Stimulated activated CD8-positive, alpha-beta memory T cell treated with anti-CD3 and anti-CD28 coated beads, Interleukin-7, amount 100 ng/mL, for 48 hours (primary cell): ENCODE measurements at regions not wholly inside any gene's neighbourhood (a gene's known extent, or its start where the extent isn't known, plus 50 kb on each side); places are given as distances from the start of the nearest gene placed in this dataset.

Experiments
- DNase-seq, 2 donors: peaks; one replicate each; pipeline ENCODE4 v3.0.0-alpha.2; 2020; ENCODE audit warnings: low read depth in 1 of 2; ENCODE audit errors: extremely low read depth in 1 of 2

DNA sequence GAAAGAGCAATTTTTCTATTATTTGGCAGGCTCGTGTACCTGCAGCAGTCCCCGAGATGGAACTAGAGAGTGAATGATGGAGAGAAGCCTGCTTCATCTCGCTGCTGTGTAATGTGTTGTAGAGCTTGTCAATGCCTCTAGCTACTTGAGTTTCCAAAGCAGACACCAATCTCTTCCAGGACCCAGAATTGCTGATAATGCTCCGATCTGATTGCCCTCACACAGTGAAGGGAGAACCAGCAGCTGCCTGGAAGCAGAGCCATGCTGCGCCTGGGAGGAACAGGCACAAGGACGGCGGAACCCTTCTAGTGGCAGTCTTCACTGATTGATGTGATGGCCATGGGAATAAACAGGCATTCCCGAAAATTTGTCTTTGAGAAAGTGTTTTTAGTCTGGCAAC is 288.0 kb downstream of the ICE1 start:
- no peak for DNase-seq

DNA sequence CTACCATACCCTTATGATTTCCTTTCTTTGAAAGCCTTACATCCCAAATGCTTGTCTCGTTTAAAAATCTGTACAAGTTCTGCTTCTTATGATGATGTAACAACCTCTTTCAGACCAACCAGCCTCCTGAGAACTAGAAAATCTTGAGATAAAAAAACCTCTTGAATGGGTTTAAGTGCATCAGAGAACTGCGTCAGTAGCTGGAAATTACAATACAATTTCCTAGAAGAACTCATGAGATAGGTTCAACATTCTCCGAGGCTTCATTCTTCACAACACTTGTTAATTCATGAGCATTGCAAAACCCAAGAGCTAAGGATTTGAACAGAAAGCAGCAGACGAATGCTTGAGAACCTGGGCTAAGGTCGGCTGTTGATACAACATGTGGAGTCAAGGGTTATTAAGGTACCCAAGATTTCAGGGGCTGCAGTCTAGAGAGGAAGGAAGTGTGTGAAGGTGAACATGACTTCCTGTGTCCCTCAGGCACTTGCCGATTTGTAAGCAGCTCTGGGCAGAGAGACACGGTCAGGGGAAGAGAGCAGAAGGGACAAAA is 286.0 kb downstream of the ICE1 start:
- no peak for DNase-seq

- no peak for DNase-seq
Measured at GRCh38 chr5:5705010-5705409, 282.5 kb downstream of the ICE1 start.

DNA sequence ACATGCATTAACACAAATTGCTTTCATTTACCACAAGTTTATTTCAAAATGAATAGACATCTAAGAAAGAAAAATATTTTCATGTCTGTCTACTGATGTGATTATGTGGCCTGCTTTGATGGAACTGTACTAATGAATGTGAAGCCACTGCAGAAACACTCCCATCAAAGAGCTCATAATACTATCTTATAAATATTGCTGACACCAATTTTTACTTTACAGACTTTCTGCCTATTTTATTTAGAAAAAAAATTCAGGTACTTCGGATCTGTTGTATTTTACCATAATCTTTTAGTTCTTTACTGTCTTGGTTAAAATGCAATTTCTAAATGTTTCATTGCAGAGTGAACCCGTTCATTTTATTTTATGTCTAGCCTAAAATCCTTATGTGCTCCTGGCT is 281.9 kb downstream of the ICE1 start:
- no peak for DNase-seq

- no peak for DNase-seq
Measured at GRCh38 chr5:5702934-5703333, 280.5 kb downstream of the ICE1 start.

- no peak for DNase-seq
Measured at GRCh38 chr5:5700549-5700948, 278.1 kb downstream of the ICE1 start.

DNA sequence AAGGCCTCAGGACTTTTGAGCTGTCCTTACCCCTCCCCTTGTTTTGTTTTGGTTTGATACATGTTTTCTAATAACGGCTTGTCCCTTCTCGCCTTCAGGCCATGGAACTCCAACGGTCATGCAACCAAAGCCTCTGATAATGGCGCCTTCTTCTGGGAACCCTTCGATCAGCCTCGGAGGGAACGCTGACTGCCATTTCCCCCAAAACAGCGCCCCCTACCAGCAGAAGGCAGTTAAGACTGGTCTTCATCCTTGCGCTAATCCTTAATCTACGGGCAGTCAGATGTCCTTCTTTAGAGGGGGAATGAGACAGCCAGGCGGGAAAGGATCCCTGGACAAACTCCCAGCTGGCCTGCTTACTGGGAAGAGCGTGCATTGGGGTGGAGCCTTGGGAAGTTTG is 276.6 kb downstream of the ICE1 start:
- DNase-seq: no peak

GRCh38 chr5:5695266-5695665 is 272.8 kb downstream of the ICE1 start:
- DNase-seq: no peak

DNA sequence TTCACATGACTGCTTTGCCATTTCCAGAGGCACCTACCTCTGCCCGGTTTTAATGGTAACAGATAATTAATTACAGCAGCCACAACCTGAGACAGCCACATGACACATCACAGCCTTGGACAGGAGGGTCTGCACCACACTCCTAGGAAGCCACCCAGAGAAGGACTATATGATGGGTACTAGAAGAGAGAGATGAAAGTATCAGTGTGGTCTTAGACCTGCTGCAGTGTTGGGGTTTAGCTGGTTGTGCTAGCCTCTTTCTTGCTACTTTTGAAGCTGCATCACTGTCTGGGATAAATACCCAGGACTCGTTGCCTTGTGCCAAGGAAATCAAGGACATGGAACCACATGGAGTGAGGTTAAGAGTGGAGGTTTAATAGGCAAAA is 266.4 kb downstream of the ICE1 start:
- DNase-seq: no peak

- DNase-seq: no peak
Measured at GRCh38 chr5:5688194-5688924, 265.9 kb downstream of the ICE1 start.

GRCh38 chr5:5687113-5687512 is 264.6 kb downstream of the ICE1 start:
- no peak for DNase-seq

DNA sequence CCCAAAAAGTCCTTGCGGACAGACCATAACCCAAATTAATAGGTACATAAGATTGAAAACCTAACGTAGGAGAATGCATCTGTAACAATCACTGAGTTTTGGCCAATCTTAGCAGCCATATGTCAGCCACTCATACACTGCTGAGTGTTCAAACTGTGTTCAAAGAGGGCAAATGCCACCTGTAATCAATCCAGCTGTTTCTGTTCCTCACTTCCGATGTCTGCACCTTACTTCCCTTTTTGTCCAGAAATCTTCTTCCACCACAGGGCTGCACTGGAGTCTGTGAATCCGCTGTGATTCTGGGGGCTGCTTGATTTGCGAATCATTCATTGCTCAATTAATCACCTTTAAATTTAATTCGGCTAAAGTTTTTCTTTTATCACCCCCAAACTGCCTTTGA is 263.9 kb downstream of the ICE1 start:
- no peak for DNase-seq

DNA sequence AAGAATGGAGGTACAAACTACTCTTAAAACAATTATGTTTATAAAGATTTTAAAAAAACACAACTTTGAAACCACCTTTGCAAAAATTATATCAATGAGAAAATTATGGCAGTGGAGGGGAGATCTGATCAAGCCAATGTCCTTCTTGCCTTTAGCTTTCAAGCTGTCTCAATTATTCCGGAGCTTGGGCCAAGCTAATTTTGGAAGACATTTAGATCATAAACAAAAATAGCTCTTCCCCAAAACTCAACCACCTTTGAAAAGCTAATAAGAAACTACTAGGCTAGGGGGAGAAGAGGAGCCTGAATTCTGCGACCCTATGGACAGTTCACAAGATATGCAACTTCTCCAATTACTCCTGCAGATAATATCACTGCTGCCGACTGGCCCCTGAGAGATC is 263.3 kb downstream of the ICE1 start:
- no peak for DNase-seq

DNA sequence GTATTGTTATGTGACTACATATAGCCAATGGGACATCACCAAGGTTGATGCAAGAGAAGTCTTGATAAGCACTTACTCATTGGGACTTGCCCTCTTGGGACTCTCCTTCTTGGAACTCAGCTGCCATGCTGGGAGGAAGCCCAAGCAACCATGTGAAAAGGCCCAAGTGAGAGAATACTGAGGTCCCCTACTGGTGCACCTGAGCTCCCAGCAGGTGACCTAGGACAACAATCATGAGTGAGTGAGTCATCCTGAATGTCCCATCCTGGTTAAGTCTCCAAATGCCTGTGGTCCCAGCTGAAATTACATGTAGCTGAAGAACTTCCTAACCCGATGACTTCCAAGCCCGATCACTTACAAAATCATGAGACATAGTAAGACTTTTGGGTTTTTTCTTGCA is 260.7 kb downstream of the ICE1 start:
- no peak for DNase-seq

DNA sequence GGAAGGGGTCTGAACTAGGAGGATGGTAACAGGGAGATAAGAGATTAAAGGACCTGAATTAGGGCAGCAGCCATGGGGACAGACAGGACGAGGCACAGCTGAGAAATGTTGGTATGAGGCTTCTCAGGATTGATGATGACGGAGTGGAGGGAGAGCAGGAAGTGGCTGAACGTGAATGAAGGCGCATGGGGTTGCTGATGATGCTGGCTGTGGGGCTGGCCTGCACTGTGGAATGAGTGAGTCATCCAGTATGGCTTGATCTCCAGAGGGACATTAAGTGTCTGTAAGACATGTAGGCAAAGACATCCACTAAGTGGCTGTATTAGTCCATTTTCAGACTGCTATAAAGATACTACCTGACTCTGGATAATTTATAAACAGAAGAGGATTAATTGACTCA is 256.4 kb downstream of the ICE1 start:
- no peak for DNase-seq

DNA sequence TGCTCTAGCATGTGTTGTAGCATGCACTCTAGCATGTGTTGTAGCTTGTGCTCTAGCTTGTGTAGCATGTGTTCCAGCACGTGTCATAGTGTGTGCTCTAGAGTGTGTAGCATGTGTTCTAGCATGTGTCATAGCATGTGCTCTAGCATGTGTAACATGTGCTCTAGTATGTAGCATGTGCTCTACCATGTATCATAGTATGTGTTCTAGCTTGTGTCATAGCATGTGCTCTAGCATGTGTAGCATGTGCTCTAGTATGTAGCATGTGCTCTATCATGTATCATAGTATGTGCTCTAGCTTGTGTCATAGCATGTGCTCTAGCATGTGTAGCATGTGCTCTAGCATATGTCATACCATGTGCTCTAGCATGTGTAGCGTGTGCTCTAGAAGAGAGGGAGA is 255.3 kb downstream of the ICE1 start:
- DNase-seq: no peak

GRCh38 chr5:5676218-5676617 is 253.7 kb downstream of the ICE1 start:
- DNase-seq: no peak

DNA sequence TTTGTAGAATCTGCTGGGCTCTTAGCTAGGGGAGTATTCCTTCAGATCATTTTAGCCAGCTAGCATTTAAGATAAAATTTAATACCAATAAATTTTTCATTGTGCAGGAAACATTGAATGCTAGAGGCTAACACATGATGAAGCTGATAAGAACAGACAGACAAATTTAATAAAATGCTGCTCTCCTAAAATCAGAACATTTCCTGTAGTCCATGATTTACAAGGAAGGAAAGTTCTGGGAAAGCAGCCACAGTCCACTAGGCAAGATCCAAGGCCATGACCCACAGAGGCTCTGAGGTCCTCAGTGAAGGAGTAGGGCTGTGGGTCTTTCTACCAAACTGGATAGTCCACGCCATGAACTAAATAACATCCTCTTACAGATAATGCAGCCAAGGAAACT is 253.0 kb downstream of the ICE1 start:
- no peak for DNase-seq

DNA sequence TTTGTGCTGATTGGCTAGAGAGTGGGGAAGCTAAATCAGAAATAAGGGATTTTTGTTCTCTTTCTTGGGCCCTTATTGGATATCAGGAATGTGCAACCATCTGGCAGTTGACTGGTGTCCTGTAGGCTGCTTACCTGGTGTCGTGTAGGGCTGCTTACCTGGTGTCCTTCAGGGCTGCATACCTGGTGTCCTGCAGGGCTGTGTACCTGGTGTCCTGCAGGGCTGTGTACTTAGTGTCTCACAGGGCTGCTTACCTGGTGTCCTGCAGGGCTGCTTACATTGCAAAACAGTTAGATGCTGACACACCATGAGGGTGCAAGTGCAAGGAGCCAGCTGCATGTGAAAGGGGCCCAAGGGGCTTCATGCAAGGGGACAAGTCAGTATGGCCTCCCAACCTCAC is 249.3 kb downstream of the ICE1 start:
- no peak for DNase-seq

DNA sequence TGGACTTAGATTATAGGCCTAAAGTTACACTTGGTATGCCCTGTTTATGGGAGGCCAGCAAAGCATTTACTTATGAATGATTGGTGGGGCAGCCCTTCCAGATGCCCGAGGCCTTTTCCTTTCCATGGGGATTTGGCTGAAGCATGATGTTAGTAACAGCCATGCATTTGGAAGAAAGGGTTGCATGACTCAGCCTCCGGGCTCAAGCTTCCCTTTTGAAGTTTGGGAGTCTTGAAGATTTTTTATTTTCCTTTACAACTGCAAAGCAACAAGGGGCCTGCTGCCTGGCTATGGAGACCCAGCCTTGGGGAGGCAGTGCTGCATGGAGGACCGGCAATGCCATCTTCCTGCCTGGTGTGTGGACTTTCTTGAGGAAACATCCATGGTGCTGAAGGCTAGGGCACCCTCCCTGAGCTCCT is 244.7 kb downstream of the ICE1 start:
- DNase-seq: no peak

GRCh38 chr5:5666369-5666768 is 243.9 kb downstream of the ICE1 start:
- no peak for DNase-seq

DNA sequence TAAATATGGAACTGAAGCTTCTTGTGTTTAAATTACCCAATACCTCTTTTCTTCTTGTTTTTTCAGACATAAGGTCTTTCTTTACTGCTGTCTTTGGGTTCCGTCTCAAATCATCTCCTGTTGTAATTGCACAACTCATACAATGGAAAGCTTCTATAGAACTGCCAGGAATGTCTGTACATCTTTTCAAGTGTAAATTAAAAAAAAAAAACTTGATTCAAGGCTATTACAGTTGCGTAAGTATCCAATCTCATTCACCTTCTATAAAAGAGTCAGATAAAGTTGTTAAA is 243.5 kb downstream of the ICE1 start:
- no peak for DNase-seq
